Activated T-helper 1 cell treated with anti-CD3 and anti-CD28 coated beads, Interleukin-12 subunit alpha, Interleukin-12 subunit beta, Interleukin-2, Interleukin-4 antibody, amounts not matched to agents 30 ng/mL and 10 ng/mL and 1 ng/mL, durations not matched to agents 14 hours and 24 hours and 36 hours (primary cell): ENCODE measurements at regions not wholly inside any gene's neighbourhood (a gene's known extent, or its start where the extent isn't known, plus 50 kb on each side); places are given as distances from the start of the nearest gene placed in this dataset.

Experiments used
- DNase-seq: peaks from one replicate; pipeline ENCODE4 v3.0.0; 2021; ENCODE audit warnings: low spot score
- H3K27ac Mint-ChIP-seq: one replicate; pipeline ENCODE4 v1.8.0; 2021; ENCODE audit warnings: mild to moderate bottlenecking, mixed read lengths
- H3K27me3 Mint-ChIP-seq: one replicate; pipeline ENCODE4 v1.8.0; 2022; ENCODE audit warnings: mild to moderate bottlenecking, moderate library complexity, mixed read lengths; ENCODE audit not compliant: insufficient read depth
- H3K36me3 Mint-ChIP-seq: one replicate; pipeline ENCODE4 v1.8.0; 2021; ENCODE audit warnings: low read depth, mixed read lengths
- H3K4me1 Mint-ChIP-seq: one replicate; pipeline ENCODE4 v1.8.0; 2021; ENCODE audit warnings: low read depth, mixed read lengths
- H3K4me3 Mint-ChIP-seq: one replicate; pipeline ENCODE4 v1.8.0; 2021; ENCODE audit warnings: mild to moderate bottlenecking, moderate library complexity, mixed read lengths
- H3K9me3 Mint-ChIP-seq: one replicate; pipeline ENCODE4 v1.8.0; 2021; ENCODE audit warnings: mixed read lengths
- intact Hi-C: fragments of 100-400 bp; cut with micrococcal nuclease; formaldehyde crosslinking; loops from one replicate; pipeline ENCODE4 v1.15.1; 2024

- peaks cover 4% of the 10 kb centered on the region for H3K27me3 Mint-ChIP-seq
- peaks cover 10% of the 10 kb centered on the region for H3K9me3 Mint-ChIP-seq
Observed at GRCh38 chr5:96288845-96289185, 144.2 kb downstream of the PCSK1 start.

GRCh38 chr5:96288166-96288844, 144.7 kb downstream of the PCSK1 start:
- intact Hi-C loops, result no loop called here
- Mint-ChIP-seq H3K4me1 (peaks cover 14% of the 10 kb centered on the region), H3K27ac (no peak overlapping the region), H3K4me3 (no peak overlapping the region), H3K36me3 (no peaks in the 10 kb centered on the region), H3K9me3 (peaks cover 10% of the 10 kb centered on the region), H3K27me3 (peaks cover 5% of the 10 kb centered on the region)
- no peak for DNase-seq

More at GRCh38 chr5:96288845-96289185, 144.2 kb downstream of the PCSK1 start:
- Mint-ChIP-seq H3K27ac (no peak overlapping the region), H3K4me1 (peaks cover 11% of the 10 kb centered on the region), H3K4me3 (no peak overlapping the region), H3K36me3 (no peaks in the 10 kb centered on the region)
- intact Hi-C loops, result loop anchor here (1.0 kb wide), 1 partner anchor 9 kb away; no protein-coding TSS in a partner anchor
- no peak for DNase-seq

- Mint-ChIP-seq H3K27me3 (peaks cover 5% of the 10 kb centered on the region), H3K36me3 (no peaks in the 10 kb centered on the region), H3K27ac (no peak overlapping the region), H3K4me3 (no peak overlapping the region), H3K9me3 (peaks cover 10% of the 10 kb centered on the region), H3K4me1 (peaks cover 14% of the 10 kb centered on the region)
- DNase-seq, result no peak
- intact Hi-C loops, result no loop called here
Observed at GRCh38 chr5:96287136-96287535, 145.9 kb downstream of the PCSK1 start.

- Mint-ChIP-seq H3K4me3 (no peak overlapping the region), H3K4me1 (peaks cover 22% of the 10 kb centered on the region), H3K27ac (no peak overlapping the region), H3K36me3 (peaks cover 1% of the 10 kb centered on the region), H3K27me3 (peaks cover 5% of the 10 kb centered on the region), H3K9me3 (peaks cover 6% of the 10 kb centered on the region)
- DNase-seq, result no peak
- intact Hi-C loops, result no loop called here
Observed at GRCh38 chr5:96285823-96286222, 147.2 kb downstream of the PCSK1 start.

- H3K27ac Mint-ChIP-seq, result no peak overlapping the region
- peaks cover 32% of the 10 kb centered on the region for H3K4me1 Mint-ChIP-seq
- intact Hi-C loops, result loop anchor here (5.0 kb wide), 1 partner anchor 372 kb away; no protein-coding TSS in a partner anchor
- peaks cover 5% of the 10 kb centered on the region for H3K27me3 Mint-ChIP-seq
- H3K4me3 Mint-ChIP-seq, result no peak overlapping the region
- H3K36me3 Mint-ChIP-seq, result peaks cover 1% of the 10 kb centered on the region
- no peak for DNase-seq
- peaks cover 6% of the 10 kb centered on the region for H3K9me3 Mint-ChIP-seq
Observed at GRCh38 chr5:96284727-96285389, 148.2 kb downstream of the PCSK1 start.

GRCh38 chr5:96283589-96283988, 149.5 kb downstream of the PCSK1 start:
- DNase-seq, result no peak
- Mint-ChIP-seq H3K9me3 (no peaks in the 10 kb centered on the region), H3K4me1 (peaks cover 36% of the 10 kb centered on the region), H3K36me3 (peaks cover 1% of the 10 kb centered on the region), H3K4me3 (no peak overlapping the region), H3K27ac (no peak overlapping the region), H3K27me3 (peaks cover 5% of the 10 kb centered on the region)
- intact Hi-C loops, result loop anchor here (5.0 kb wide), 1 partner anchor 374 kb away; no protein-coding TSS in a partner anchor

- H3K36me3 Mint-ChIP-seq, result peaks cover 1% of the 10 kb centered on the region
- no peak for DNase-seq
- no peak overlapping the region for H3K27ac Mint-ChIP-seq
- peaks cover 42% of the 10 kb centered on the region for H3K4me1 Mint-ChIP-seq
- H3K9me3 Mint-ChIP-seq, result no peaks in the 10 kb centered on the region
- intact Hi-C loops, result loop anchor here (5.0 kb wide), 1 partner anchor 375 kb away; no protein-coding TSS in a partner anchor
- no peak overlapping the region for H3K4me3 Mint-ChIP-seq
- H3K27me3 Mint-ChIP-seq, result peaks cover 7% of the 10 kb centered on the region
Observed at GRCh38 chr5:96282020-96282419, 151.0 kb downstream of the PCSK1 start.

GRCh38 chr5:96280946-96281393, 152.1 kb downstream of the PCSK1 start:
- peaks cover 4% of the 10 kb centered on the region for H3K27me3 Mint-ChIP-seq
- peaks cover 42% of the 10 kb centered on the region for H3K4me1 Mint-ChIP-seq
- peaks cover 1% of the 10 kb centered on the region for H3K36me3 Mint-ChIP-seq
- intact Hi-C loops, result loop anchor here (1.0 to 5.0 kb wide), 13 partner anchors 8 to 562 kb away; no protein-coding TSS in a partner anchor
- no peak for DNase-seq
- H3K9me3 Mint-ChIP-seq, result no peaks in the 10 kb centered on the region
- H3K27ac Mint-ChIP-seq, result peak overlapping the region; percentile 56
- H3K4me3 Mint-ChIP-seq, result no peak overlapping the region

GRCh38 chr5:96279801-96280542, 153.1 kb downstream of the PCSK1 start:
- DNase-seq, result peak; percentile 14
- Mint-ChIP-seq H3K4me1 (peaks cover 40% of the 10 kb centered on the region), H3K36me3 (peaks cover 1% of the 10 kb centered on the region), H3K4me3 (peak overlapping the region; percentile 27), H3K27ac (peak overlapping the region; percentile 56), H3K27me3 (peaks cover 4% of the 10 kb centered on the region), H3K9me3 (no peaks in the 10 kb centered on the region)
- intact Hi-C loops, result loop anchor here (1.0 to 5.0 kb wide), 13 partner anchors 9 to 561 kb away; no protein-coding TSS in a partner anchor

GRCh38 chr5:96278981-96279380, 154.1 kb downstream of the PCSK1 start:
- Mint-ChIP-seq H3K4me3 (no peak overlapping the region), H3K27ac (no peak overlapping the region), H3K9me3 (no peaks in the 10 kb centered on the region), H3K4me1 (peaks cover 32% of the 10 kb centered on the region), H3K36me3 (peaks cover 1% of the 10 kb centered on the region), H3K27me3 (peaks cover 4% of the 10 kb centered on the region)
- no peak for DNase-seq
- intact Hi-C loops, result no loop called here

- H3K36me3 Mint-ChIP-seq, result peaks cover 2% of the 10 kb centered on the region
- no peak overlapping the region for H3K27ac Mint-ChIP-seq
- DNase-seq, result no peak
- peaks cover 8% of the 10 kb centered on the region for H3K27me3 Mint-ChIP-seq
- no peak overlapping the region for H3K4me3 Mint-ChIP-seq
- peaks cover 5% of the 10 kb centered on the region for H3K9me3 Mint-ChIP-seq
- intact Hi-C loops, result no loop called here
- H3K4me1 Mint-ChIP-seq, result peaks cover 12% of the 10 kb centered on the region
Observed at GRCh38 chr5:96275051-96275450, 158.0 kb downstream of the PCSK1 start.

- Mint-ChIP-seq H3K4me1 (no peaks in the 10 kb centered on the region), H3K27me3 (peaks cover 2% of the 10 kb centered on the region), H3K9me3 (peaks cover 27% of the 10 kb centered on the region), H3K27ac (no peak overlapping the region), H3K36me3 (no peaks in the 10 kb centered on the region), H3K4me3 (no peak overlapping the region)
- no peak for DNase-seq
- intact Hi-C loops, result no loop called here
Observed at GRCh38 chr5:96265487-96265886, 167.6 kb downstream of the PCSK1 start.

- Mint-ChIP-seq H3K9me3 (peaks cover 13% of the 10 kb centered on the region), H3K36me3 (no peaks in the 10 kb centered on the region), H3K27ac (no peak overlapping the region), H3K27me3 (peaks cover 2% of the 10 kb centered on the region), H3K4me3 (no peak overlapping the region), H3K4me1 (peaks cover 10% of the 10 kb centered on the region)
- intact Hi-C loops, result no loop called here
- DNase-seq, result no peak
Observed at GRCh38 chr5:96264047-96264446, 169.0 kb downstream of the PCSK1 start.
